HEK293 (cell line): ENCODE measurements at regions not wholly inside any gene's neighbourhood (a gene's known extent, or its start where the extent isn't known, plus 50 kb on each side); places are given as distances from the start of the nearest gene placed in this dataset.

Experiments used
- CTCF ChIP-seq: fragments of 450-650 bp; formaldehyde crosslinking; IDR thresholded peaks from 2 replicates; pipeline ENCODE4 v1.5.1; 2016; ENCODE audit warnings: missing biosample characterization, missing genetic modification characterization
- ZNF302 ChIP-seq: fragments of 450-650 bp; formaldehyde crosslinking; IDR thresholded peaks from 2 replicates; pipeline ENCODE4 v1.5.1; 2016; ENCODE audit warnings: missing biosample characterization, missing genetic modification characterization, low read depth

GRCh38 chr7:47204709-47205108, 377.2 kb downstream of the TNS3 start:
- no peak for TF ChIP-seq CTCF (tag by site-specific recombination)
- TF ChIP-seq ZNF302 (tag by site-specific recombination): no peak
